Subcutaneous abdominal adipose tissue (tissue), 5 donors: ENCODE measurements at regions not wholly inside any gene's neighbourhood (a gene's known extent, or its start where the extent isn't known, plus 50 kb on each side); places are given as distances from the start of the nearest gene placed in this dataset.

Experiments used
- H3K27ac ChIP-seq: one replicate; pipeline ENCODE4 v1.7.0; 2013; ENCODE audit warnings: low read depth, mild to moderate bottlenecking, inconsistent platforms, low read length, moderate library complexity
- H3K27me3 ChIP-seq, 5 donors: one replicate each; pipeline ENCODE4 v1.7.0; 2013; ENCODE audit warnings: low read length in 5 of 5, inconsistent platforms in 1 of 5; ENCODE audit not compliant: control insufficient read depth in 5 of 5, insufficient read depth in 4 of 5
- H3K36me3 ChIP-seq, 5 donors: one replicate each; pipeline ENCODE4 v1.7.0; 2013; ENCODE audit warnings: low read length in 5 of 5; ENCODE audit not compliant: control insufficient read depth in 5 of 5, insufficient read depth in 5 of 5
- H3K4me1 ChIP-seq, 5 donors: one replicate each; pipeline ENCODE4 v1.7.0; 2013; ENCODE audit warnings: low read length in 5 of 5, mild to moderate bottlenecking in 3 of 5, moderate library complexity in 1 of 5; ENCODE audit not compliant: control insufficient read depth in 5 of 5, insufficient read depth in 5 of 5
- H3K4me3 ChIP-seq, 5 donors: one replicate each; pipeline ENCODE4 v1.7.0; 2013; ENCODE audit warnings: low read length in 5 of 5, low read depth in 1 of 5
- H3K9ac ChIP-seq, 5 donors: one replicate each; pipeline ENCODE4 v1.7.0; 2013; ENCODE audit warnings: low read length in 5 of 5, mild to moderate bottlenecking in 4 of 5, moderate library complexity in 3 of 5
- H3K9me3 ChIP-seq, 5 donors: one replicate each; pipeline ENCODE4 v1.7.0; 2013; ENCODE audit warnings: low read length in 5 of 5; ENCODE audit not compliant: control insufficient read depth in 5 of 5
- donor health status: healthy.
- donor health status: healthy.
- donor health status: healthy.
- donor health status: healthy.
- donor health status: healthy.

DNA sequence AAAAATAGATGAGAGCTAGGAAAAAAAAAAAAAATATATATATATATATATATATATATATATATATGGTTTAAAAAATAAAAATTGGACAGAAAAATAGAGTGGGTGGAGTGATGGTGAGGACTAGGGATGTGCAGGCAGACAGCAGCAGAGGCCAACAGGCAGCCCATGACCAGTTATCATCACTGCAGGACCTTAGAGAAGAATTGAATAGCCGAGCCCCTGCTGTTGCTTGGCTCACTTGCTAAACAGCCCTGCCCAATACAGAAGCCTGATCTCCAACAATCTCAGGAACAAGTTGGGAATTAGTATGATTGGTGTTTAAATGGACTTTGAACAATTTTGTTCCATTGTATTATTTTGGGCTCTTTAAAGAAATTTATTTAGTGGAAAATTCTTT, 967.5 kb upstream of the PIK3C3 start:
- Histone ChIP-seq H3K27ac (no peak overlapping the region), H3K36me3 (no peaks in the 10 kb centered on the region), H3K4me1 (no peaks in the 10 kb centered on the region), H3K4me3 (no peak overlapping the region), H3K9ac (no peak overlapping the region), H3K9me3 (no peaks in the 10 kb centered on the region), H3K27me3 (no peaks in the 10 kb centered on the region)

DNA sequence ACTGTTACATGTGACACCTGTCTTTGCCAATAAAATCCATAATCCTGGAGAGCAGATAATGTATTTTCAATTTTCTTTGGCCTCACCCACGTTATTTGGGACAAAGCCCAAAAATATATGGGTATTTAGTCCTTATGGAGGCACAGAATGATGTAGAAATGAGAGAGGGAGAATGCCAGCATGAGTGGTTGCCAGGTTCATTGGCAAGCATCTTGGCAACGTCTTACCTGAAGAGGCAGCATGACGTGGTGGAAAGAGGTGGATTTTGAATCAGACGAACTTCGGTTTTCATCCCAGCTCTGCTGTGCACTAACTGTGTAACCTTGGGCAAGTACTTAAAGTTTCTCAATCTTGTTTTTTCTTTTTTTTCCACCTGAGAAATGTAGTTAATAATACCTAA, 969.6 kb upstream of the PIK3C3 start:
- Histone ChIP-seq H3K27ac (no peak overlapping the region), H3K9ac (no peak overlapping the region), H3K27me3 (no peaks in the 10 kb centered on the region), H3K9me3 (no peaks in the 10 kb centered on the region), H3K4me1 (no peaks in the 10 kb centered on the region), H3K36me3 (no peaks in the 10 kb centered on the region), H3K4me3 (no peak overlapping the region)

DNA sequence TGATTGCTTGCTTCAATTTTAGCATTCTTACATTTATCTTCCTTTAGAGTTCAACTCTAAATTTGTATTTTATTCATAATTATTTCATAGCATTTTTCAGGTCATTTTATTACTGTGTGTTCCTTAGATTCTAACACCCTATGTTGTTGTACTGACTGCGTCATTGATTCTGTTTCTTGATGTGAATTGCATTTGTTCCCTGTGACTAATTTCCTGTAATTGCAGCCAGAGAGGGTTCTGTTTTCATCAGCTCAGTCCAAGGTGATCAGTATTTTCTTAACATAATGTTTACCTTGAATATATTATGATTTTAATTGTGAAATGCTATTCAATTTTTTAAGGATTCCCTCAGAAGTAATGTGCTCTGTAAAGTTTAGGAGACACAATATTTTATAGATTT, 970.2 kb upstream of the PIK3C3 start:
- H3K27ac ChIP-seq = no peak overlapping the region
- H3K27me3 ChIP-seq = no peaks in the 10 kb centered on the region
- H3K9ac ChIP-seq = no peak overlapping the region
- H3K9me3 ChIP-seq = no peaks in the 10 kb centered on the region
- no peaks in the 10 kb centered on the region for H3K36me3 ChIP-seq
- H3K4me1 ChIP-seq = no peaks in the 10 kb centered on the region
- H3K4me3 ChIP-seq = no peak overlapping the region

DNA sequence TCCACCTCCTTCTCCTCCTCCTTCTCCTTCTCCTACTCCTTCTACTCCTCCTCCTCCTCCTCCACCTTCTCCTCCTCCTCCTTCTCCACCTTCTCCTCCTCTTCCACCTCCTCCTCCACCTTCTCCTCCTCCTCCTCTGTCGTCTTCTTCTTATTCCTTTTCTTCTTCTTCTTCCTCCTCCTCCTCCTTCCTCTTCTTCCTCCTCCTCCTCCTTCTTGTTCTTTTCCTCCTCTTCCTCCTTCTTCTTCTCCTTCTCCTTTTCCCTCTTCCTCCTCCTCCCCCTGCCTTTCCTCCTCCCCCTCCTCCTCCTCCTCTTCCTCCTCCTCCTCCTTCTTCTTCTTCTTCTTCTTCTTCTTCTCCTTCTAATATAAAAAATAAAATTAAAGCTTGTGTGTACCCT, 971.2 kb upstream of the PIK3C3 start:
- no peak overlapping the region for H3K4me3 ChIP-seq
- H3K36me3 ChIP-seq = no peaks in the 10 kb centered on the region
- no peaks in the 10 kb centered on the region for H3K9me3 ChIP-seq
- no peak overlapping the region for H3K9ac ChIP-seq
- H3K27ac ChIP-seq = no peak overlapping the region
- H3K4me1 ChIP-seq = no peaks in the 10 kb centered on the region
- no peaks in the 10 kb centered on the region for H3K27me3 ChIP-seq

DNA sequence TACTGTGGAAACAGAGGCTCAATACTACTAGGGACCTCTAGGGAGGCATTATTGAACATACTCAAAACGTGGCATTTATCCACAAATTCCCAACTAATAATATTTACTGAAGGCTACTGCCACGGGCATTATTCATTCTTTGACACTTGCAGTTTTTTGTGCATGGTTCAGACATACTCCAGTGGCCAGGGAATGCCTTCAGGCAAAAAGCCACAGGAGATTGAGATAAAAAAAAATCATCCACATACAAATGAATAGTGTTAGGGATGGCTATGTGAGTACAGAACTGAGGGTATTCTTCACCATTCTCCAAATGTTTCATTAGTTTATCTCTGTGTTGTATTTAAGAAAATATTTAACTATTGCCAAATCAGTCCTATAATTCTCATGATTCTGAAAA, 974.9 kb upstream of the PIK3C3 start:
- H3K9ac ChIP-seq = no peak overlapping the region
- no peaks in the 10 kb centered on the region for H3K27me3 ChIP-seq

DNA sequence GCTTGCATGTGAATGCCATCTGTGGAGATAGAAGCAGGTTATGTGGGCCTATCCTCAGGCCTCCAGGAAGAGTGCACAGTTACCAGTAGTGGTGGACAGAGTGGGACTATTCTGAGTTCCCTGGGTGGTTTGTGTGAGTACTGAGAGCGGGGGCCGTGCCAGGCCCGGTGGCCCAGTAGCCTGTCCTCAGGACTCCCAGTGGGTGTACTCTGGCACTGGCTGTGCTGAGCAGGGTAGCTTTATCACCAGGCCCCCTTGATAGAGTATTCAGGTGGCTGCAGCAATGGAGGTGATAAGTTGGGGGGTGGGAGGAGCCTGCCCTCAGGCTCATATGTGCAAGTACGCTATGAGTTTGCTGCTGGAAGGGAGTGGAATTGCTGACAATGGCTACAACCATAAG, 979.0 kb upstream of the PIK3C3 start:
- Histone ChIP-seq H3K36me3 (no peaks in the 10 kb centered on the region), H3K27ac (no peak overlapping the region), H3K27me3 (no peaks in the 10 kb centered on the region), H3K9ac (no peak overlapping the region), H3K4me3 (no peak overlapping the region), H3K4me1 (no peaks in the 10 kb centered on the region), H3K9me3 (peaks cover 0 to 13% (median 5%) of the 10 kb centered on the region in 5 donors)

More for the DNA sequence above, 974.9 kb upstream of the PIK3C3 start:
- peaks cover 0 to 13% (median 5%) of the 10 kb centered on the region in 5 donors for H3K9me3 ChIP-seq
- no peak overlapping the region for H3K27ac ChIP-seq
- H3K36me3 ChIP-seq = no peaks in the 10 kb centered on the region
- H3K4me1 ChIP-seq = no peaks in the 10 kb centered on the region
- no peak overlapping the region for H3K4me3 ChIP-seq

DNA sequence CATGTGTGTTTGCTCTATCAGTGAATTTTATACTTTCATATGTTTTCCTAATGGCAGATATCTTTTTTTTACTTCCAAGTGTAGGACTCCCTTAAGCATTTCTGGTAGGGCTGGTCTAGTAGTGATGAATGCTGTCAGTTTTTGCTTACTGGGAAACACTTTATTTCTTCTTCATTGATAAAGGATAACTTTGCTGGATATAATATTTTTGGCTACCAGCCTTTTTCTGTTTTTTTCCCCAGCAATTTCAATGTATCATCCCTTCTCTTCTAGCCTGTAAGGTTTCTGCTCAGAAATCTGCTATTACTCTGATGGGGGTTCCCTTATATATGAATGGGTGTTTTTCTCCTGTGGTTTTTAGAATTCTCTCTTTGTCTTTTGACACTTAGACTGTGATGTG, 980.6 kb upstream of the PIK3C3 start:
- no peaks in the 10 kb centered on the region for H3K27me3 ChIP-seq
- no peak overlapping the region for H3K9ac ChIP-seq
- no peak overlapping the region for H3K27ac ChIP-seq
- no peak overlapping the region for H3K4me3 ChIP-seq
- H3K4me1 ChIP-seq = no peaks in the 10 kb centered on the region
- no peaks in the 10 kb centered on the region for H3K36me3 ChIP-seq
- peaks cover 0 to 13% (median 5%) of the 10 kb centered on the region in 5 donors for H3K9me3 ChIP-seq

DNA sequence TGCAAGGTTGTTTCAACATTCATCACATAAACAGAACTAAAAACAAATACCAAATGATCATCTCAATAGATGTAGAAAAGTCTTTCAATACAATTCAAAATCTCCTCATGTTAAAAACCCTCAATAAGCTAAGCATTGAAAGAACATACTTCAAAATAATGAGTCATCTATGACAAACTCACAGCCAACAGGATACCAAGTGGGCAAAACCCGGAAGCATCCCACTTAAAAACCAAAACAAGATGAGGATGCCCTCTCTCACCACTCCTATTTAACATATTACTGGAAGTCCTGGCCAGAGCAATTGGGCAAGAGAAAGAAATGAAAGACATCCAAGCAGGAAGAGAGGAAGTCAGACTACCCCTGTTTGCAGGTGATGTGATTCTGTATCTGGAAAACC, 992.2 kb upstream of the PIK3C3 start:
- H3K36me3 ChIP-seq = no peaks in the 10 kb centered on the region
- no peaks in the 10 kb centered on the region for H3K27me3 ChIP-seq
- no peak overlapping the region for H3K9ac ChIP-seq
- H3K9me3 ChIP-seq = no peaks in the 10 kb centered on the region
- H3K4me3 ChIP-seq = no peak overlapping the region
- H3K27ac ChIP-seq = no peak overlapping the region
- no peaks in the 10 kb centered on the region for H3K4me1 ChIP-seq

DNA sequence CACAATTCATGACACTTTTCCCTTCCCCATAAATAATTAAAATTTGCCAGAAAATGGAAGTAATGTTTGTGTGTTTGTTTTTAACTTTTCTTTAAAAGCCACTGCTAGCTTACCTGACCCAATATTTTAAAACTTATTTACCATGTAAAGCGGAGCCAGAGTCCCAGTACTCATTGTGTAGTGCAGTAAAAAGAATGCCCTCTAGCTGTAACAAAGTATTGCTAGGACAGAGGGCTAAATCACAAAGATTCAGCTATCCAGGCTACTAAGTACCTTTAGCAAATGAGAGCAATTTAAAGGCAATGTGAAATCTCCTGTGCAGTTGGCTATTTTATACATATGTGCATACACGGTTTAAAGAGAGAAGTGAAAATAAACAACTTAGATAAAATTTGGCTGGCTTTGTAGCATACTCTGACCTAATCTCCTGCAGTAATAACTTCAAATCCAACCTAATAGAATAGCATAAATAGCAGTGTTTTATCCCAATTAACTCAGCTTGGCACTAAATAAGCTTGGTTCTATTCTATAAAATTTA, 997.4 kb upstream of the PIK3C3 start:
- Histone ChIP-seq H3K4me1 (no peaks in the 10 kb centered on the region), H3K27me3 (no peaks in the 10 kb centered on the region), H3K9ac (no peak overlapping the region), H3K36me3 (no peaks in the 10 kb centered on the region), H3K4me3 (no peak overlapping the region), H3K9me3 (no peaks in the 10 kb centered on the region), H3K27ac (no peak overlapping the region)

DNA sequence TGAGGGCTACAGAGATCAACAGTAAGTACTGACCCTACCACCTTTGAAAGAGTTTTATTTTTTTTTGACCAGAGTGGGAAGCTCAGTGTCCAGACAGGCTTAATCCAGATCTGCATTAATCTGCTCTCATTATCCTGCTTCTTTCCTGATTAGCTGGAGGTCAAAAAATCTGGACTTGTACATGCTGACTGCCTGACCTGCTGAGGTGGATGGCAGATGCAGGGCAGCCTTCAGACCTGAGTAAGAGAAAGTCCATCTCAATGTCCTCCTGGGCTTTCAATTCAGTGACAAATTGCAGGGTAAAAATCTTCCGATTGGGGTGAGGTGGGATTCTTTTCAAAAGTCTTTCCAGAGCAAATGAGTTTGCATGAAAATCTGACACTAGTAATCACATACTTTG, 998.8 kb upstream of the PIK3C3 start:
- Histone ChIP-seq H3K4me1 (no peaks in the 10 kb centered on the region), H3K9me3 (no peaks in the 10 kb centered on the region), H3K9ac (no peak overlapping the region), H3K4me3 (no peak overlapping the region), H3K27ac (no peak overlapping the region), H3K36me3 (no peaks in the 10 kb centered on the region), H3K27me3 (no peaks in the 10 kb centered on the region)

DNA sequence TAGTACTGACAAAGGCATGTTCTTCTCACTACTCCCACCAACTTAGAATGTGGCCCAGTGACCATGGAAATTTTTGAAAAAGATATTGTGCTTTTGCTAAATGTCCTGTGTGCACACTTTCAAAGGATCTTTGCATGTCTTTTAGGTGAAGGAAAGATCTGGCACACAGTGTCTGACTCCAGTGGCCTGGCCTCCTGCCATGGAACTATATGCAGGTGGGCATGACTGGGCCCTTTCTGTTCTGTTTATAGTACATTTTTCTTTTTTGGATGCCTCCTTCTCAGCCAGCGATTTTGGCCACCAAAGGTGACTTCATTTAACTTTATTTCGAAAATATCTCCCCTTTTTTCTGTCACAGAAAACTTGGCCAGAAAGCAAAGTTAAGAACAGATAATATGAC, 999.7 kb upstream of the PIK3C3 start:
- Histone ChIP-seq H3K36me3 (no peaks in the 10 kb centered on the region), H3K9me3 (no peaks in the 10 kb centered on the region), H3K27me3 (no peaks in the 10 kb centered on the region)

More for the DNA sequence above, 999.7 kb upstream of the PIK3C3 start:
- Histone ChIP-seq H3K9ac (no peak overlapping the region), H3K4me3 (no peak overlapping the region), H3K27ac (no peak overlapping the region), H3K4me1 (no peaks in the 10 kb centered on the region)
